OCI-LY7 (cell line): ENCODE measurements at regions not wholly inside any gene's neighbourhood (a gene's known extent, or its start where the extent isn't known, plus 50 kb on each side); places are given as distances from the start of the nearest gene placed in this dataset.

Source experiments
- BruUV-seq: library from RNA; stranded (reverse); fragments of 400-500 nt; replicated peaks from 2 replicates; lab custom pipeline; 2021; lab: Mats Ljungman, UMichigan
- CTCF ChIA-PET: fragments of 300-600 bp; sonication (Branson Sonifier 250); formaldehyde crosslinking; loops from one replicate; lab custom pipeline; 2022; ENCODE audit warnings: antibody characterized with exemption; ENCODE audit not compliant: unreplicated experiment; lab: Charles Lee
- POLR2A ChIA-PET: fragments of 300-600 bp; sonication (Branson Sonifier 250); formaldehyde crosslinking; loops from one replicate; lab custom pipeline; 2022; ENCODE audit warnings: antibody characterized with exemption; lab: Charles Lee
- DNase-seq: peaks from one replicate; pipeline ENCODE4 v3.0.0-alpha.2; 2015; ENCODE audit warnings: low spot score
- H2AFZ ChIP-seq: fragments of 200-600 bp; sonication (generic), shearing (Covaris generic); 2 replicates; pipeline ENCODE4 v1.6.1; 2014; ENCODE audit warnings: mild to moderate bottlenecking, antibody characterized with exemption, low read length, moderate library complexity
- H3K27ac ChIP-seq: fragments of 200-600 bp; sonication (generic); 2 replicates; pipeline ENCODE4 v1.5.1; 2014; ENCODE audit warnings: mixed run types, low read depth, mild to moderate bottlenecking, moderate library complexity, low read length, inconsistent platforms; ENCODE audit not compliant: poor library complexity, severe bottlenecking
- H3K36me3 ChIP-seq: fragments of 200-600 bp; sonication (generic); 2 replicates; pipeline ENCODE4 v1.6.1; 2014; ENCODE audit warnings: mild to moderate bottlenecking, antibody characterized with exemption, low read length, moderate library complexity, mixed read lengths; ENCODE audit not compliant: insufficient read depth
- H3K4me1 ChIP-seq: fragments of 200-600 bp; sonication (generic); 2 replicates; pipeline ENCODE4 v1.5.1; 2014; ENCODE audit warnings: mild to moderate bottlenecking, low read length; ENCODE audit not compliant: insufficient read depth, poor library complexity, severe bottlenecking
- H3K4me2 ChIP-seq: fragments of 200-600 bp; sonication (generic); 2 replicates; pipeline ENCODE4 v1.6.1; 2014; ENCODE audit warnings: mild to moderate bottlenecking, low read length
- H3K4me3 ChIP-seq: fragments of 200-600 bp; sonication (generic); 2 replicates; pipeline ENCODE4 v1.5.1; 2014; ENCODE audit warnings: mild to moderate bottlenecking, low read depth, low read length; ENCODE audit not compliant: poor library complexity, severe bottlenecking
- H3K79me2 ChIP-seq: fragments of 200-600 bp; sonication (generic); 2 replicates; pipeline ENCODE4 v1.6.1; 2016; ENCODE audit warnings: low read depth, mild to moderate bottlenecking, low read length, moderate library complexity, mixed read lengths; ENCODE audit not compliant: insufficient read depth
- H3K9me2 ChIP-seq: fragments of 200-600 bp; sonication (generic); 2 replicates; pipeline ENCODE4 v1.6.1; 2016; ENCODE audit warnings: mild to moderate bottlenecking, low read length, mixed read lengths; ENCODE audit not compliant: insufficient read depth
- H3K9me3 ChIP-seq: fragments of 200-600 bp; sonication (generic); 2 replicates; pipeline ENCODE4 v1.6.1; 2014; ENCODE audit warnings: mild to moderate bottlenecking, mixed run types, low read length, mixed read lengths
- H4K20me1 ChIP-seq: fragments of 200-600 bp; sonication (generic); 2 replicates; pipeline ENCODE4 v1.6.1; 2014; ENCODE audit warnings: mild to moderate bottlenecking, antibody characterized with exemption, low read length, moderate library complexity, mixed read lengths; ENCODE audit not compliant: insufficient read depth
- EZH2phosphoT487 ChIP-seq: fragments of 200-600 bp; sonication (generic); IDR thresholded peaks from 2 replicates; pipeline ENCODE4 v1.6.1; 2018; ENCODE audit warnings: low read depth, borderline replicate concordance, mild to moderate bottlenecking, mixed run types, antibody characterized with exemption, low read length, moderate library complexity, mixed read lengths
- intact Hi-C: fragments of 100-400 bp; cut with micrococcal nuclease; formaldehyde crosslinking; loops from one replicate; pipeline ENCODE4 v1.10.0; 2022; ENCODE audit not compliant: unreplicated experiment
- TF ChIP-seq, protein P1 (sequence below): fragments of 200-600 bp; sonication (generic); conservative IDR thresholded peaks from 2 replicates; pipeline ENCODE4 v1.5.1; 2014; ENCODE audit warnings: mild to moderate bottlenecking, antibody characterized with exemption, low read length, moderate library complexity, mixed read lengths

DNA sequence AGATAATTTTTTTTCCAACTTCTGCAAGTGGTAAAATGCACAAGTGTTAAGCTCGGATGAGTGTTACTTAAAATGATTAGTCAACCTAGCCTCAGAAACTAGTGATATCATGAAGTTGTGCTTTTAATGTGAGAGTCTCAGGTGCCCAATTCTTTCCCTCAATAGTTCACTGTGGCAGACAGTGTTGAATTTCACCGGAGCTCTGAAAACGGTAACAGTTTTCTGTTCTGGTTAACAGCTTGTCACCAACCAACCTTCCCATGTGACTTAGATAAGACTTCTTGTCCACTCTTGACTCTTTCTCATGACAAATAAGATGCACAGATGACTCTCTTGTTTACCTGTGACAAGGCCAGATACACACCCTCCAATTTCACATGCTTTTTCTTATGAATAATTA is 125.5 kb downstream of the OSTF1 start:
- no peaks in the 10 kb centered on the region for H3K9me2 ChIP-seq
- BruUV-seq = no TSS peak
- ChIA-PET POLR2A (no interaction called here), CTCF (no interaction called here)
- H3K4me3 ChIP-seq = no peak overlapping the region
- no peak for DNase-seq
- no peaks in the 10 kb centered on the region for H3K4me1 ChIP-seq
- no peaks in the 10 kb centered on the region for H3K9me3 ChIP-seq
- H3K36me3 ChIP-seq = no peaks in the 10 kb centered on the region
- no peaks in the 10 kb centered on the region for H3K79me2 ChIP-seq
- no peak overlapping the region for H3K27ac ChIP-seq
- no peak overlapping the region for H3K4me2 ChIP-seq
- intact Hi-C loops = no loop called here
- H4K20me1 ChIP-seq = no peaks in the 10 kb centered on the region
- TF ChIP-seq, protein P1, sequence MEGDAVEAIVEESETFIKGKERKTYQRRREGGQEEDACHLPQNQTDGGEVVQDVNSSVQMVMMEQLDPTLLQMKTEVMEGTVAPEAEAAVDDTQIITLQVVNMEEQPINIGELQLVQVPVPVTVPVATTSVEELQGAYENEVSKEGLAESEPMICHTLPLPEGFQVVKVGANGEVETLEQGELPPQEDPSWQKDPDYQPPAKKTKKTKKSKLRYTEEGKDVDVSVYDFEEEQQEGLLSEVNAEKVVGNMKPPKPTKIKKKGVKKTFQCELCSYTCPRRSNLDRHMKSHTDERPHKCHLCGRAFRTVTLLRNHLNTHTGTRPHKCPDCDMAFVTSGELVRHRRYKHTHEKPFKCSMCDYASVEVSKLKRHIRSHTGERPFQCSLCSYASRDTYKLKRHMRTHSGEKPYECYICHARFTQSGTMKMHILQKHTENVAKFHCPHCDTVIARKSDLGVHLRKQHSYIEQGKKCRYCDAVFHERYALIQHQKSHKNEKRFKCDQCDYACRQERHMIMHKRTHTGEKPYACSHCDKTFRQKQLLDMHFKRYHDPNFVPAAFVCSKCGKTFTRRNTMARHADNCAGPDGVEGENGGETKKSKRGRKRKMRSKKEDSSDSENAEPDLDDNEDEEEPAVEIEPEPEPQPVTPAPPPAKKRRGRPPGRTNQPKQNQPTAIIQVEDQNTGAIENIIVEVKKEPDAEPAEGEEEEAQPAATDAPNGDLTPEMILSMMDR = no peak
- no peak for TF ChIP-seq EZH2phosphoT487
- no peak overlapping the region for H2AFZ ChIP-seq

DNA sequence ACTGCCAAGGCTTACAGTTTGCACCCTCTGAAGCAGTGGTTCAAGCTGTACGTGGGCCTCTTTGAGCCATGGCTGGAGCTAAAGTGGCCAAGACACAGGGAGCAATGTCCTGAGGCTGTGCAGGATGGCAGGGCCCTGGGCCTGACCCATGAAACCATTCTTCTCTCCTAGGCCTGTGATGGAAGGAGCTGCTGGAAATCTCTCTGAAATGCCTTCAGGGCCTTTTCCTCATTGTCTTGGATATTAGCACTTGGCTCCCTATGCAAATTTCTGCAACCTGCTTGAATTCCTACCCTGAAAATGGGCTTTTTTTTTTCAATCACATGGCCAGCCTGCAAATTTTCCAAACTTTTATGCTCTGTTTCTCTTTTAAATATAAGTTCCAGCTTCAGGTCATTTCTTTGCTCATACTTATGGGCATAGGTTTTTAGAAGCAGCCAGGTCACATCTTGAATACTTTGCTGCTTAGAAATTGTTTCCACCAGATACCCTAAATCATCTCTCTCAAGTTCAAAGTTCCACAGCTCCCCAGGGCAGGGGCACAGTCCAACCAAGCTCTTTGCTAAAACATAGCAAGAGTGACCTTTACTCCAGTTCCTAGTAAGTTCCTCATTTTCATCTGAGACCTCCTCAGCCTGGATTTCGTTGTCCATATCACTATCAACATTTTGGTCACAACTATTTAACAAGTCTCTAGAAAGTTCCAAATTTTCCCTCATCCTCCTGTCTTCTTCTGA is 138.3 kb downstream of the OSTF1 start:
- H3K4me2 ChIP-seq = no peak overlapping the region
- BruUV-seq = no TSS peak
- intact Hi-C loops = no loop called here
- H2AFZ ChIP-seq = no peak overlapping the region
- H3K36me3 ChIP-seq = no peaks in the 10 kb centered on the region
- DNase-seq = no peak
- no peaks in the 10 kb centered on the region for H3K79me2 ChIP-seq
- no peaks in the 10 kb centered on the region for H4K20me1 ChIP-seq
- no peaks in the 10 kb centered on the region for H3K9me2 ChIP-seq
- no peak overlapping the region for H3K4me3 ChIP-seq
- H3K27ac ChIP-seq = no peak overlapping the region
- ChIA-PET CTCF (no interaction called here), POLR2A (no interaction called here)
- TF ChIP-seq, protein P1 = no peak
- no peak for TF ChIP-seq EZH2phosphoT487
- H3K4me1 ChIP-seq = no peaks in the 10 kb centered on the region
- no peaks in the 10 kb centered on the region for H3K9me3 ChIP-seq

DNA sequence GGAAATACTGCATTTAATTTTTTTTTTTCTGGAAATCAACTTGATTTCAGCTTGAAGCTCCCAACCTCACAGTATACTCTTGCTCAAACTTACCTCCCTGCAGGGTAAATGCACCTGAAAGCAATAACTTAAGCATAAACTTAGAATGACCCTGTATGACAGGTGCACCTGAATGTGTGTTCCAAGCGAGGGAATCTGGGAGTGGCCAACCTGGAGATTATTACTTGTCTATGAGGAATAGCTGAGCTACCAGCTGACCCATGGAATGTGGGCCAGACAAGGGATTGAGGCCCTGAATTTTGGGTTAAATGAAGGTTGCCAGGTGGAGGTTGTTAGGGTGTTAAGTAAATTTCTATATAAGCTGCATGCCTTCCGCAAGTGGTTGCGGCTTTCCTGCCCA is 140.6 kb downstream of the OSTF1 start:
- intact Hi-C loops = no loop called here
- H4K20me1 ChIP-seq = no peaks in the 10 kb centered on the region
- H3K9me3 ChIP-seq = no peaks in the 10 kb centered on the region
- no peaks in the 10 kb centered on the region for H3K4me1 ChIP-seq
- no peaks in the 10 kb centered on the region for H3K36me3 ChIP-seq
- POLR2A ChIA-PET = interaction anchor here (0.7 kb wide), 1 partner anchor 120 kb away, joined by 3 read pairs; no protein-coding TSS in a partner anchor
- no peak overlapping the region for H3K27ac ChIP-seq
- no peak for DNase-seq
- H3K4me2 ChIP-seq = no peak overlapping the region
- no peak overlapping the region for H2AFZ ChIP-seq
- no peaks in the 10 kb centered on the region for H3K79me2 ChIP-seq
- no peaks in the 10 kb centered on the region for H3K9me2 ChIP-seq
- no peak overlapping the region for H3K4me3 ChIP-seq
- CTCF ChIA-PET = no interaction called here
- no peak for TF ChIP-seq EZH2phosphoT487
- TF ChIP-seq, protein P1 = no peak
- BruUV-seq = no TSS peak
